Endodermal cell (in vitro differentiated cells): ENCODE measurements at regions not wholly inside any gene's neighbourhood (a gene's known extent, or its start where the extent isn't known, plus 50 kb on each side); places are given as distances from the start of the nearest gene placed in this dataset.
"Not testable (repeated sequence)": the region's sequence is repeated elsewhere in the genome, so short reads cannot be mapped to it uniquely, and the experiment has no call there.

Experiments used
- DNase-seq: peaks from one replicate; pipeline ENCODE4 v3.0.0-alpha.2; 2017
- H3K27ac ChIP-seq: 2 replicates; pipeline ENCODE4 v1.5.1; 2013; ENCODE audit warnings: mild to moderate bottlenecking, low read depth, low read length, moderate library complexity
- H3K27me3 ChIP-seq: 2 replicates; pipeline ENCODE4 v1.6.1; 2013; ENCODE audit warnings: mild to moderate bottlenecking, low read length, moderate library complexity; ENCODE audit not compliant: insufficient read depth, control insufficient read depth, poor library complexity, severe bottlenecking
- H3K36me3 ChIP-seq: 2 replicates; pipeline ENCODE4 v1.7.0; 2013; ENCODE audit warnings: mild to moderate bottlenecking, low read length, moderate library complexity; ENCODE audit not compliant: control insufficient read depth, insufficient read depth
- H3K4me1 ChIP-seq: one replicate; pipeline ENCODE4 v1.7.0; 2013; ENCODE audit warnings: low read length; ENCODE audit not compliant: control insufficient read depth, insufficient read depth
- H3K4me3 ChIP-seq: 2 replicates; pipeline ENCODE4 v1.5.1; 2013; ENCODE audit warnings: mild to moderate bottlenecking, low read length, moderate library complexity
- H3K9ac ChIP-seq: 2 replicates; pipeline ENCODE4 v1.6.1; 2013; ENCODE audit warnings: mild to moderate bottlenecking, low read length, moderate library complexity; ENCODE audit not compliant: poor library complexity, severe bottlenecking; ENCODE audit errors: extremely low read depth
- H3K9me3 ChIP-seq: 2 replicates; pipeline ENCODE4 v1.6.1; 2013; ENCODE audit warnings: mild to moderate bottlenecking, low read length, moderate library complexity; ENCODE audit not compliant: control insufficient read depth
- H3K27ac Mint-ChIP-seq: 2 replicates; pipeline ENCODE4 v1.8.0; 2020; ENCODE audit warnings: mixed read lengths
- H3K27me3 Mint-ChIP-seq: 2 replicates; pipeline ENCODE4 v1.8.0; 2021; ENCODE audit warnings: mild to moderate bottlenecking, mixed read lengths; ENCODE audit not compliant: insufficient read depth
- H3K36me3 Mint-ChIP-seq: 2 replicates; pipeline ENCODE4 v1.8.0; 2020; ENCODE audit warnings: low read depth, mixed read lengths
- H3K4me1 Mint-ChIP-seq: 2 replicates; pipeline ENCODE4 v1.8.0; 2020; ENCODE audit warnings: mixed read lengths
- H3K4me3 Mint-ChIP-seq: 2 replicates; pipeline ENCODE4 v1.8.0; 2020; ENCODE audit warnings: mild to moderate bottlenecking, moderate library complexity, mixed read lengths
- H3K9me3 Mint-ChIP-seq: 2 replicates; pipeline ENCODE4 v1.8.0; 2020; ENCODE audit warnings: mild to moderate bottlenecking, mixed read lengths
- WGBS, 2 experiments: methylation state at CpG; one replicate each; pipeline versions ENCODE4 v1.1.5 to v1.1.7; 2013; ENCODE audit warnings: missing lambda C conversion rate in 2 of 2, mixed read lengths in 1 of 2; ENCODE audit not compliant: insufficient coverage in 1 of 2, insufficient read length in 1 of 2; 5-methylcytosine and 5-hydroxymethylcytosine counted together
- TF ChIP-seq, protein P1 (sequence below): fragments of 200-600 bp; sonication (generic); conservative IDR thresholded peaks from 2 replicates; pipeline ENCODE4 v1.5.0; 2021; ENCODE audit warnings: antibody characterized with exemption, mild to moderate bottlenecking

DNA sequence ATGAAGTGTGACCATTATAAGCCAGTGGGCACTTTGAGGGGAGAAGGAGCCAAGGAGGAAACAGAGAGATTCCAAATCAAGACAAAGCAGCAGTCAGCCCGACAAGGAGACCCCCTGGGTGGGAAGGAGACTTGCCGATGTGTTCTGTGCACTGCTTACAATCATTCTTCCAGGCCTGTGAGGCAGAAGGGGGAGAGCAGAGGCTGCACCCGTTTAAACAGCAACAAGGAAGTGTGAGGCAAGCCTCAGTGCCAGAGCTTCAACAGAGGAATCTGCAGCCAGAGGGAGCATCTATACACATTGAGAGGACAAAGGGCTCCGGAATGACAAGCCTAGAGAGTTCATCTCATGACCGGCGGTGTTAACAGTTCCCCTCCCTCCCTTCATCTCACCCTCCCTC, 121.1 kb downstream of the NXPE2 start:
- Histone ChIP-seq H3K27me3 (no peaks in the 10 kb centered on the region), H3K9me3 (no peaks in the 10 kb centered on the region), H3K9ac (no peak overlapping the region), H3K4me3 (no peak overlapping the region), H3K4me1 (no peaks in the 10 kb centered on the region), H3K36me3 (no peaks in the 10 kb centered on the region), H3K27ac (no peak overlapping the region)
- TF ChIP-seq, protein P1, sequence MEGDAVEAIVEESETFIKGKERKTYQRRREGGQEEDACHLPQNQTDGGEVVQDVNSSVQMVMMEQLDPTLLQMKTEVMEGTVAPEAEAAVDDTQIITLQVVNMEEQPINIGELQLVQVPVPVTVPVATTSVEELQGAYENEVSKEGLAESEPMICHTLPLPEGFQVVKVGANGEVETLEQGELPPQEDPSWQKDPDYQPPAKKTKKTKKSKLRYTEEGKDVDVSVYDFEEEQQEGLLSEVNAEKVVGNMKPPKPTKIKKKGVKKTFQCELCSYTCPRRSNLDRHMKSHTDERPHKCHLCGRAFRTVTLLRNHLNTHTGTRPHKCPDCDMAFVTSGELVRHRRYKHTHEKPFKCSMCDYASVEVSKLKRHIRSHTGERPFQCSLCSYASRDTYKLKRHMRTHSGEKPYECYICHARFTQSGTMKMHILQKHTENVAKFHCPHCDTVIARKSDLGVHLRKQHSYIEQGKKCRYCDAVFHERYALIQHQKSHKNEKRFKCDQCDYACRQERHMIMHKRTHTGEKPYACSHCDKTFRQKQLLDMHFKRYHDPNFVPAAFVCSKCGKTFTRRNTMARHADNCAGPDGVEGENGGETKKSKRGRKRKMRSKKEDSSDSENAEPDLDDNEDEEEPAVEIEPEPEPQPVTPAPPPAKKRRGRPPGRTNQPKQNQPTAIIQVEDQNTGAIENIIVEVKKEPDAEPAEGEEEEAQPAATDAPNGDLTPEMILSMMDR: peak; percentile 61
- peak; percentile 64 for DNase-seq
- WGBS, 2 experiments: 10 to 15% methylated on average over 6 of the region's 6 CpGs
- Mint-ChIP-seq H3K4me3 (no peak overlapping the region), H3K27me3 (peaks cover 4% of the 10 kb centered on the region), H3K9me3 (peaks cover 7% of the 10 kb centered on the region), H3K36me3 (no peaks in the 10 kb centered on the region), H3K27ac (no peak overlapping the region), H3K4me1 (peaks cover 7% of the 10 kb centered on the region)

DNA sequence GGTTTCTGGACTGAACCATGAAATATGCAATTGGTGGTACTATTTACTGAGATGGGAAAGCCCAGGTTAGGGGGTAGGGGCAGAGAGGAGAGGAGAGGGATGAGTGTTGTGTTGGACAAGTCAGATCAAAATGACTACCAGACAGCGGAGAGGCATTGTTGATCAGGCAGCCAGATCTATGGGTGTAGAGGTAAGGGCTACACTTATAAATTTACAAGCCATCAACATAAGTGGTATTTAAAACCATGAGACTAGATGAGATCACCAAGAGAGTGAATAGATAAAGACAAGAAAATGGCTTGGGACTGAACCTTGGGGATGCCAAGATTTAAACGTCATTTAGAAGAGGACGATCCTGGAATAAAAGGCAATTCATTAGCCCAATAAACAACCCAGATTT, 123.4 kb downstream of the NXPE2 start:
- H3K36me3 Mint-ChIP-seq: no peaks in the 10 kb centered on the region
- TF ChIP-seq, protein P1: no peak
- H3K4me3 ChIP-seq: no peak overlapping the region
- no peaks in the 10 kb centered on the region for H3K9me3 ChIP-seq
- H3K9ac ChIP-seq: no peak overlapping the region
- peaks cover 4% of the 10 kb centered on the region for H3K27me3 Mint-ChIP-seq
- H3K4me1 Mint-ChIP-seq: peaks cover 7% of the 10 kb centered on the region
- no peak overlapping the region for H3K27ac Mint-ChIP-seq
- 88 to 100% methylated on average over 1 to 2 of the region's 3 CpGs for WGBS, 2 experiments
- DNase-seq: no peak
- no peaks in the 10 kb centered on the region for H3K4me1 ChIP-seq
- H3K9me3 Mint-ChIP-seq: peaks cover 24% of the 10 kb centered on the region
- H3K27me3 ChIP-seq: no peaks in the 10 kb centered on the region
- H3K4me3 Mint-ChIP-seq: no peak overlapping the region
- H3K36me3 ChIP-seq: no peaks in the 10 kb centered on the region
- no peak overlapping the region for H3K27ac ChIP-seq

DNA sequence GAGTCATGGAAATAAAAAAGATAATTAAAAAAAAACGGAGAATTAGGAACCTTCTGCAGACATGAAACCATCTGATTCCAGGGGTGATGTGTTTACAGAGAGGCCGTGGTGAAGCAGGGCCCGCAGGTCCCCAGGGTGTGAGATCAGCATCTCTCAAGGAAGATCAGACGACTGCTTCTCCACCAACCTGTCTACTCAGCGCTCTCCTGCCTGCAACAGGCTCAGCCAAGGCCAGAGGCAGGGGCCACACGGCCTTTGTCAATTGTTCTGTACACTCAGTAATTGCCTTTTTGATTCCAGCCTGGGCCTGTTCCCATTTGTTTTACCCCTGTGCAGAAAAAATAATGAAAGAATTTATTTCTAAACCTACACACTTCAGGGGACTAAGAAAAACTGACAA, 124.6 kb downstream of the NXPE2 start:
- no peaks in the 10 kb centered on the region for H3K4me1 ChIP-seq
- DNase-seq: no peak
- H3K9ac ChIP-seq: no peak overlapping the region
- Mint-ChIP-seq H3K27ac (no peak overlapping the region), H3K27me3 (peaks cover 2% of the 10 kb centered on the region), H3K4me1 (peaks cover 7% of the 10 kb centered on the region), H3K9me3 (peaks cover 24% of the 10 kb centered on the region), H3K4me3 (no peak overlapping the region), H3K36me3 (no peaks in the 10 kb centered on the region)
- no peaks in the 10 kb centered on the region for H3K9me3 ChIP-seq
- no peak overlapping the region for H3K4me3 ChIP-seq
- WGBS, 2 experiments: 76 to 78% methylated on average over 6 of the region's 6 CpGs
- no peaks in the 10 kb centered on the region for H3K36me3 ChIP-seq
- no peaks in the 10 kb centered on the region for H3K27me3 ChIP-seq
- TF ChIP-seq, protein P1: no peak
- H3K27ac ChIP-seq: no peak overlapping the region

DNA sequence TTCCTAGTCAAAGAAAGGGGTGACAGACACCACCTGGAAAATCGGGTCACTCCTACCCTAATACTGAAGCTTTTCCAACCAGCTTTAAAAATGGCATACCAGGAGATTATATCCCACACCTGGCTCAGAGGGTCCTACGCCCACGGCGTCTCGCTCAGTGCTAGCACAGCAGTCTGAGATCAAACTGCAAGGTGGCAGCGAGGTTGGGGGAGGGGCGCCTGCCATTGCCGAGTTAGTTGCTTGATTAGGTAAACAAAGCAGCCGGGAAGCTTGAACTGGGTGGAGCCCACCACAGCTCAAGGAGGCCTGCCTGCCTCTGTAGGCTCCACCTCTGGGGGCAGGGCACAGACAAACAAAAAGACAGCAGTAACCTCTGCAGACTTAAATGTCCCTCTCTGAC, 127.1 kb downstream of the NXPE2 start:
- H3K27ac Mint-ChIP-seq, H3K4me1 Mint-ChIP-seq, H3K36me3 Mint-ChIP-seq, H3K27ac ChIP-seq, H3K27me3 ChIP-seq, H3K4me1 ChIP-seq, H3K36me3 ChIP-seq, H3K4me3 ChIP-seq, H3K9ac ChIP-seq, H3K27me3 Mint-ChIP-seq, H3K9me3 ChIP-seq, H3K4me3 Mint-ChIP-seq: not testable (repeated sequence)
- peaks cover 24% of the 10 kb centered on the region for H3K9me3 Mint-ChIP-seq
- DNase-seq: peak; percentile 86
- WGBS, 2 experiments: 66 to 67% methylated on average over 5 of the region's 9 CpGs
